Esophagus (tissue), 2 donors: ENCODE measurements at regions not wholly inside any gene's neighbourhood (a gene's known extent, or its start where the extent isn't known, plus 50 kb on each side); places are given as distances from the start of the nearest gene placed in this dataset.
"Not testable (repeated sequence)": the region's sequence is repeated elsewhere in the genome, so short reads cannot be mapped to it uniquely, and the experiment has no call there.

ENCODE experiments used
- H3K27ac ChIP-seq, 2 donors: one replicate each; pipeline ENCODE4 v1.5.1; 2013; ENCODE audit warnings: low read depth in 2 of 2, mild to moderate bottlenecking in 2 of 2, inconsistent platforms in 1 of 2, low read length in 1 of 2, moderate library complexity in 1 of 2
- H3K27me3 ChIP-seq, 2 donors: one replicate each; pipeline ENCODE4 v1.6.1; 2013; ENCODE audit warnings: low read length in 2 of 2, control low read depth in 1 of 2, mild to moderate bottlenecking in 1 of 2; ENCODE audit not compliant: insufficient read depth in 2 of 2, control insufficient read depth in 1 of 2
- H3K36me3 ChIP-seq, 2 donors: one replicate each; pipeline ENCODE4 v1.6.1; 2013; ENCODE audit warnings: low read length in 1 of 2; ENCODE audit not compliant: control insufficient read depth in 2 of 2, insufficient read depth in 2 of 2
- H3K4me1 ChIP-seq, 2 donors: one replicate each; pipeline ENCODE4 v1.6.1; 2013; ENCODE audit warnings: low read length in 1 of 2; ENCODE audit not compliant: control insufficient read depth in 2 of 2, insufficient read depth in 2 of 2
- H3K4me3 ChIP-seq, 2 donors: one replicate each; pipeline ENCODE4 v1.5.1; 2013; ENCODE audit warnings: low read length in 2 of 2, mild to moderate bottlenecking in 2 of 2, low read depth in 1 of 2, moderate library complexity in 1 of 2
- H3K9me3 ChIP-seq, 2 donors: one replicate each; pipeline ENCODE4 v1.6.1; 2013; ENCODE audit warnings: mild to moderate bottlenecking in 2 of 2, low read depth in 1 of 2, low read length in 1 of 2, moderate library complexity in 1 of 2; ENCODE audit not compliant: control insufficient read depth in 2 of 2, insufficient read depth in 1 of 2
- whole genome bisulfite sequencing, 2 donors: extraction: QIAGEN DNeasy Blood & Tissue Kit; methylation state at CpG; one replicate each; pipeline ENCODE4 v1.1.7; 2013; 5-methylcytosine and 5-hydroxymethylcytosine counted together
- donor health status: healthy with polysubstance abuse.
- donor health status: Bipolar disorder and iron deficiency.

- H3K36me3 ChIP-seq = no peaks in the 10 kb centered on the region
- H3K9me3 ChIP-seq = no peaks in the 10 kb centered on the region
- peak overlapping the region; percentile 68 to 85 for H3K27ac ChIP-seq
- peaks cover 0 to 4% of the 10 kb centered on the region in 2 donors for H3K4me1 ChIP-seq
- no peak overlapping the region for H3K4me3 ChIP-seq
- H3K27me3 ChIP-seq = no peaks in the 10 kb centered on the region
- 44 to 55% methylated on average over 9 of the region's 9 CpGs for WGBS, 2 donors
These were observed 147.8 kb upstream of the KRR1 start for GRCh38 chr12:75658901-75659823.

- Histone ChIP-seq H3K9me3 (no peaks in the 10 kb centered on the region), H3K27me3 (no peaks in the 10 kb centered on the region), H3K27ac (peak overlapping the region in 1 of 2 donors; percentile 57), H3K4me1 (peaks cover 0 to 4% of the 10 kb centered on the region in 2 donors), H3K4me3 (no peak overlapping the region), H3K36me3 (no peaks in the 10 kb centered on the region)
These were observed 146.9 kb upstream of the KRR1 start for GRCh38 chr12:75658286-75658685.

- H3K4me3 ChIP-seq = no peak overlapping the region
- H3K36me3 ChIP-seq = no peaks in the 10 kb centered on the region
- no peaks in the 10 kb centered on the region for H3K9me3 ChIP-seq
- peaks cover 0 to 4% of the 10 kb centered on the region in 2 donors for H3K4me1 ChIP-seq
- no peaks in the 10 kb centered on the region for H3K27me3 ChIP-seq
- peak overlapping the region in 1 of 2 donors; percentile 57 for H3K27ac ChIP-seq
- 86 to 92% methylated on average over 2 of the region's 2 CpGs for whole genome bisulfite sequencing, 2 donors
These were observed 146.4 kb upstream of the KRR1 start for GRCh38 chr12:75657831-75658230.

- not testable (repeated sequence) for H3K27me3 ChIP-seq, H3K4me3 ChIP-seq, H3K9me3 ChIP-seq, H3K36me3 ChIP-seq, H3K4me1 ChIP-seq
- 55 to 72% methylated on average over 6 of the region's 6 CpGs for WGBS, 2 donors
- peak overlapping the region; percentile 85 to 89 for H3K27ac ChIP-seq
These were observed 145.9 kb upstream of the KRR1 start for GRCh38 chr12:75657354-75657753.

- peak overlapping the region; percentile 78 to 85 for H3K27ac ChIP-seq
- no peaks in the 10 kb centered on the region for H3K9me3 ChIP-seq
- H3K36me3 ChIP-seq = no peaks in the 10 kb centered on the region
- WGBS, 2 donors = 52 to 55% methylated on average over 1 of the region's 1 CpG
- H3K4me3 ChIP-seq = no peak overlapping the region
- no peaks in the 10 kb centered on the region for H3K27me3 ChIP-seq
- H3K4me1 ChIP-seq = peaks cover 0 to 4% of the 10 kb centered on the region in 2 donors
These were observed 145.2 kb upstream of the KRR1 start for GRCh38 chr12:75656648-75657047.

GRCh38 chr12:75656210-75656609 lies 144.8 kb upstream of the KRR1 start:
- Histone ChIP-seq H3K4me3 (no peak overlapping the region), H3K36me3 (no peaks in the 10 kb centered on the region), H3K4me1 (peaks cover 0 to 4% of the 10 kb centered on the region in 2 donors), H3K27ac (peak overlapping the region; percentile 81 to 85), H3K9me3 (no peaks in the 10 kb centered on the region), H3K27me3 (no peaks in the 10 kb centered on the region)

GRCh38 chr12:75655315-75655806 lies 144.0 kb upstream of the KRR1 start:
- peaks cover 0 to 4% of the 10 kb centered on the region in 2 donors for H3K4me1 ChIP-seq
- no peaks in the 10 kb centered on the region for H3K9me3 ChIP-seq
- no peak overlapping the region for H3K4me3 ChIP-seq
- H3K27me3 ChIP-seq = no peaks in the 10 kb centered on the region
- H3K27ac ChIP-seq = peak overlapping the region; percentile 75 to 85
- WGBS, 2 donors = 81 to 87% methylated on average over 4 of the region's 4 CpGs
- no peaks in the 10 kb centered on the region for H3K36me3 ChIP-seq

- no peaks in the 10 kb centered on the region for H3K36me3 ChIP-seq
- H3K27ac ChIP-seq = no peak overlapping the region
- H3K4me3 ChIP-seq = no peak overlapping the region
- WGBS, 2 donors = 53 to 74% methylated on average over 2 of the region's 2 CpGs
- peaks cover 0 to 3% of the 10 kb centered on the region in 2 donors for H3K4me1 ChIP-seq
- H3K9me3 ChIP-seq = no peaks in the 10 kb centered on the region
- no peaks in the 10 kb centered on the region for H3K27me3 ChIP-seq
These were observed 139.9 kb upstream of the KRR1 start for GRCh38 chr12:75651342-75651695.

- Histone ChIP-seq H3K27ac (no peak overlapping the region), H3K4me3 (no peak overlapping the region), H3K36me3 (no peaks in the 10 kb centered on the region), H3K27me3 (no peaks in the 10 kb centered on the region), H3K4me1 (no peaks in the 10 kb centered on the region), H3K9me3 (no peaks in the 10 kb centered on the region)
- WGBS, 2 donors = 46 to 56% methylated on average over 2 of the region's 2 CpGs
These were observed 139.4 kb upstream of the KRR1 start for GRCh38 chr12:75650595-75651341.
